ENCODE measurements at regions not wholly inside any gene's neighbourhood (a gene's known extent, or its start where the extent isn't known, plus 50 kb on each side); places are given as distances from the start of the nearest gene placed in this dataset.
"Not testable (repeated sequence)": the region's sequence is repeated elsewhere in the genome, so short reads cannot be mapped to it uniquely, and the experiment has no call there.

DNA sequence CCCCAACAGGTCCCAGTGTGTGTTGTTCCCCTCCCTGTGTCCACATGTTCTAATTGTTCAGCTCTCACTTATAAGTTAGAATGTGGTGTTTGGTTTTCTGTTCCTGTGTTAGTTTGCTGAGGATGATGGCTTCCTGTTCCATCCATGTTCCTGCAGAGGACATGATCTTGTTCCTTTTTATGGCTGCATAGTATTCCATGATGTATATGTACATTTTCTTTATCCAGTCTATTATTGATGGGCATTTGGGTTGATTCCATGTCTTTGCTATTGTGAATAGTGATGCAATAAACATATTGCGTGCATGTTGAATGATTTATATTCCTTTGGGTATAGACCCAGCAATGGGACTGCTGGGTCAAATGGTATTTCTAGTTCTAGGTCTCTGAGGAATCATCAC lies 130.0 kb downstream of the RASSF10 start:
- TF ChIP-seq, protein P1, sequence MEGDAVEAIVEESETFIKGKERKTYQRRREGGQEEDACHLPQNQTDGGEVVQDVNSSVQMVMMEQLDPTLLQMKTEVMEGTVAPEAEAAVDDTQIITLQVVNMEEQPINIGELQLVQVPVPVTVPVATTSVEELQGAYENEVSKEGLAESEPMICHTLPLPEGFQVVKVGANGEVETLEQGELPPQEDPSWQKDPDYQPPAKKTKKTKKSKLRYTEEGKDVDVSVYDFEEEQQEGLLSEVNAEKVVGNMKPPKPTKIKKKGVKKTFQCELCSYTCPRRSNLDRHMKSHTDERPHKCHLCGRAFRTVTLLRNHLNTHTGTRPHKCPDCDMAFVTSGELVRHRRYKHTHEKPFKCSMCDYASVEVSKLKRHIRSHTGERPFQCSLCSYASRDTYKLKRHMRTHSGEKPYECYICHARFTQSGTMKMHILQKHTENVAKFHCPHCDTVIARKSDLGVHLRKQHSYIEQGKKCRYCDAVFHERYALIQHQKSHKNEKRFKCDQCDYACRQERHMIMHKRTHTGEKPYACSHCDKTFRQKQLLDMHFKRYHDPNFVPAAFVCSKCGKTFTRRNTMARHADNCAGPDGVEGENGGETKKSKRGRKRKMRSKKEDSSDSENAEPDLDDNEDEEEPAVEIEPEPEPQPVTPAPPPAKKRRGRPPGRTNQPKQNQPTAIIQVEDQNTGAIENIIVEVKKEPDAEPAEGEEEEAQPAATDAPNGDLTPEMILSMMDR (IDR thresholded peaks at IDR 0.05; ENCODE audit: extremely low read depth in 1 of 2, insufficient read depth in 1 of 2, low read depth in 1 of 2, low read length in 2 of 2), result not testable (repeated sequence)
- not testable (repeated sequence) for TF ChIP-seq POLR2A (IDR thresholded peaks at IDR 0.05; ENCODE audit: low read depth, low read length)

All from endothelial cell of umbilical vein (primary cell).